Stimulated activated CD4-positive, alpha-beta T cell treated with anti-CD3 and anti-CD28 coated beads, Interleukin-12 subunit alpha, Interleukin-12 subunit beta, amount 100 ng/mL, for 24 hours (primary cell): ENCODE measurements at regions not wholly inside any gene's neighbourhood (a gene's known extent, or its start where the extent isn't known, plus 50 kb on each side); places are given as distances from the start of the nearest gene placed in this dataset.

ENCODE experiments used
- DNase-seq, 2 experiments: peaks; one replicate each; pipeline ENCODE4 v3.0.0-alpha.2; 2020; ENCODE audit warnings: low read depth in 2 of 2

DNA sequence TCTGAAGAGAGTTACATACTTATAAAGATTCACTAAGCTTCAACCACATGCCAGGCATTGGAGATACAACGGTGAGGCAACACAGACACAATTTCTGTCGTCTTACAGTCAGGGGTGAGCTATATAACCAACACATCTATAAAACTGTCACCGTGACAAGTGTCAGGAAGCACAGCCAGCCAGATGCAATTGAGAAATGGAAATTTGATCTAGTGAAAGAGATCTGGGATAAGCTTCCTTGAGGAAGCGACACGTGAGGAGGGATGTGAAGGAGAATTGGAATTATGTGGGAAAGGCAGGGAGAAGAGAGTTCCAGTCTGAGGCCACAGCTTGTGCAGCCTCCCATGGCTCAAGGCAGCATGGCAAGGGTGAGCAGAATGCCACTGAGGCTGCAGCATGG is 50.9 kb upstream of the ZNF354B start:
- no peak for DNase-seq

DNA sequence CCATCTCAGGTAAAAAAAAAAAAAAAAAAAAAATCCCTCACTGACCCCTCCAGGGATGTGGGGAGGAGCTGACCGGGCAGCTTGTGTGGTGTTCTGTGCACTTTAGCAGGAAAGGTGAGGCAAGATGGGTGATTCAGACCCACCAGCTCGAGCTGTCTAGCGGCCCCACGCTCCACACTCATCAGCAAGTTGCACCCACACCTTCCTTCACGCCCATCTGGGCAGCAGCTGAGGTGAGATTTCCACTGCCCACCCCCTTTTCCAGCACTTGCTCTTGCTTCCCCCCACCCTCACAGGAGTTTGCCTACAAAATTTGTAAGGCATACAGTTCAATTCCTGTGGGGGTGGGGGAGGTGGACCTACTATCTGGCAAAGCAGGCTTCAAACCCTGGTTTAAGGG is 58.7 kb upstream of the ZNF354B start:
- DNase-seq = no peak

DNA sequence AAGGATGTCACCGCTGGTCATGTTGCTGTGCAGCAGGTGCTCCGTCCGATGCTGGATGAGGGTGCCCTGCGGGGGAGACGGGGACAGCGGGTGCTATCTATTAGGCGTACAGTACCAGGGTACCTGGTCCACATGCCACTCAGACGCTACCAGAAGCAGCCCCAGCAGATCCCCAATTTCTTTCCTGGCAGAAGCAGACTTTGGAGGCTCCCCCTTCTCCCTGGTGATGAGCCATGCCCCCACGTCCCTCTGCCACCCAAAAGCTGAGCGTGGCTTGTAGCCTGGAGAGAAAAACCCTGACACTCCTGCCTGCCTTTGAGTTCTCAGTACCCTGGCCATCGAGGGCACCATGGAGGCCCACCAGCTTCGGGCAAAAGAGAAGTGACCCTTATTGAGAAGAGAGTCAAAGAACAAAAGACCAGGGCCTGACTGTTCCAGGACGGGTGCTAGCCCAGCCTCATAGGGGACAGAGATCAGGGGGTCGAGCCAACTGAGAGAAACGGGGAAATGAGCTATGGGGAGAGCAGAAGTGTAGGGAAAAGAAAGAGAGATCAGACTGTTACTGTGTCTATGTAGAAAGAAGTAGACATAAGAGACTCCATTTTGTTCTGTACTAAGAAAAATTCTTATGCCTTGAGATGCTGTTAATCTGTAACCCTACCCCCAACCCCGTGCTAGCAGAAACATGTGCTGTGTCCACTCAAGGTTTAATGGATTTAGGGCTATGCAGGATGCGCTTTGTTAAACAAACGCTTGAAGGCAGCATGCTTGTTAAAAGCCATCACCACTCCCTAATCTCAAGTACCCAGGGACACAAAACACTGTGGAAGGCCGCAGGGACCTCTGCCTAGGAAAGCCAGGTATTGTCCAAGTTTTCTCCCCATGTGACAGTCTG is 62.0 kb upstream of the ZNF354B start:
- DNase-seq = no peak

DNA sequence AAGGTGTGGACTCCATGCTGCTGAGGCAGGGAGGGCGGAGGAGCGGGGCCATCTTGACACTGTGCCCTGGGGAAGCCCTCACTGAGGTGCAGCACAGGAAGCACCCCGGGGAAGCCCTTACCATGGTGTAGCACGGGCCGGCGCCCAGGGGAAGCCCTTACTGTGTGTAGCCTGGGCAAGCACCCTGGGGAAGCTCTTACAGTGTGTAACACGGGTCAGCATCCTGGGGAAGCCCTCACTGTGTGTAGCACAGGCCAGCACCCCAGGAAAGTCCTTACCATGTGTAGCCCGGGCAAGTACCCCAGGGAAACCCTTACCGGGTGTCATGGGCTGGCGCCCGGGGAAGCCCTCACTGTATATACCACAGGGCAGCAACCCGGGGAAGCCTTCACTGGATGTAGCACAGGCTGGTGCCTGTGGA is 62.6 kb upstream of the ZNF354B start:
- DNase-seq = no peak

DNA sequence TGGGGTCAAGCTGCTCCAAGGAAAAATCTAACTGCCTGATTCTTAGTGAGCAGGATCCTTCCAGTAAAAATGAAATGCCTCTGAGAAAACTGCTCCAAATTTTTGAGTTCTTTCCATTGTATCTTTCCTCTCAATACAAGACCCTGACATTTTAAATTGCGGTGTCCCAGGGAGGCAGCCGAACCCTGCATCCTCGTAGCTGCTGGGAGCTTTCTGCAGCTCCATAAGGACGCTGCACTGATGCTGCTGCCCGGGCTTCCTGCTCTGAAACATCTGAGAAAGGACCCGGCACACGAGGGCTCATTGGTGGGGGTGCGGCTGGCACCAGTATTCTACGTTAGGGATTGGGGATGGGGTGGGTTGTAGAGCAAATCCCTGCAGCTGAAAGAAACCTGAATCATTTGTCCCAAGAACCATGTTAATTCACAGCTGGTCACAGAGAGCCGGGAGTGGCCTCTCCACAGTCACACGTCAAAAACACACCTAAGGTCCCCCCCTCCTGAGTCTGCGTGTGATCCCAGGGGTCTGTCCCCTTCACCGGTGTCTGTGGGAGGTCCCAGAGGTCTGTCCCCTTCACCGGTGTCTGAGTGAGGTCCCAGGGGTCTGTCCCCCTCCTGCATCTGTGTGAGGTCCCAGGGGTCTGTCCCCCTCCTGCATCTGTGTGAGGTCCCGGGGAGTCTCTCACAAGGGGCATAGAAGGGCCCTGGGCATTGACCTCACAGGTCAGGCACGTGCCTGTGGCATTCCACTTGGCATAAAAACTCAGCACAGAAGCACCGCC is 63.4 kb upstream of the ZNF354B start:
- DNase-seq = no peak

DNA sequence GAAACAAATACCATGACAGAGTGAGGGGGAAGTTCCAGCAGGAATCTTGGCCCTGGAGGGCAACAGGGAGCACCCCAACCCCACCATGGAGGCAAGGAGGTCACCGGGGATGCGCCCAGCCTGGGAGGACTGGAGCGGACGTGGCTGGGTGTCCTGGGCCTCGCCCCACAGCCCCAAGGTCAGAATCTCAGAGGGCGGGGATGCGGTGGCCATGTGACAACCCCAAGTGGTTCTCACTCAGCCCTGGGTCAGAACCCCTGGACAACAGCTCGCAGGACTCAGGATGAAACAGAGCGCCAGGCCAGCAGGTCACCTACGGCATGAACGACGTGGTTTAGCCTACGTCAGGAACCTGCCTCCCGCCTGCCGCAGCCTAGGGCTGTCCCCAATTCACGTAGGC is 64.0 kb upstream of the ZNF354A start:
- DNase-seq = no peak

DNA sequence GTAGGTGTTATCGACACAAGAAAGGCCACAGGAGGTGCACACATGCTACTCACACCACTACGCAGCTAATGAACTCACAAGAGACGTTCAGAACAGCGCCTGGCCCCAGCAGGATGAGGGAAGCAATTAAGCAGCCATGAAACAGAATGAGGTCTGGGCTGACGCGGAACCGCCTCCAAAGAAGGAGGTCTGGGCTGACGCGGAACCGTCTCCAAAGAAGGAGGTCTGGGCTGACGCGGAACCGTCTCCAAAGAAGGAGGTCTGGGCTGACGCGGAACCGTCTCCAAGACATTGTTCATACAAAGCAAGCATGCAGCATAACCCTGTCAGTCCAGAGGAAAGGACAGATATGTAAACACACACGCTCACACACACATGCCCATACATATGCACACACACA is 63.2 kb upstream of the ZNF354A start:
- DNase-seq = no peak

DNA sequence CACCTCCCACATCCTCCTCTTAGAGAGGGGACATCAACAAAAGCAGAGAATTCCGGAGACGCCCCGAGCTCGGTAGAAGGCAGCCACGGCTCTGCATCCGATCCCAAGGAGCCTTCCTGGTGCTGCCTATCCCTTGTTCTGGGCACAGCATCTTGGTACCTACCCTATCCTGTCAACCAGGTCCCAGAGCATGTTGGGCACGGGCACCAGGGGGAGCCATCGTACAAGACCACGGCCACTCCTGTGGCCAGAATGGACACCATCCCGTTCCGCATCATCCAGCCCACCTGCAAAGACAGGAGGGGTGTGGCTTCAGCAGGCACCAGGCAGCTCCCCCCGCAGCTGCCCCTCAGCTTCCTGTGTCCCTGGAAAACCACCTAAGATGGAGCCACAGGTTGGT is 62.7 kb upstream of the ZNF354A start:
- DNase-seq = peak in 1 of 2 experiments; percentile 24

DNA sequence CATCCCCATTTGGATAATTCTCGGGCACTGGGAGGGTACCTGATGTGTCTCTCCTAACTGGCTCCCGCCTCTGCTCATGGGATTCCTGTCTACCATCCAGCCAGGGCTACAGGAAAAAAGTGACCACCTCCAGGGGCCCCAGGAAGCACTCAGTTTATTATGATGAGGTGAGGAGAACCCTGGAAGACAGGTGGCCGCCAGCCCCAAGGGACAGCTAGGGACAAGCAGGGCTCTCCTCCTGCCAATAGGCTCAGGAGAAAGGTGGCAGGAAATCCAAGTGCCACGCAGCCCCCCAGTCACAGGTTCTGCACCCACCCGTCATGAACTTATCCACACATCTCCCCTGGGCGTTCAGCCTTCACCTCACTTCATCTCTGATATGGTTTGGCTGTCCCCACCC is 61.5 kb upstream of the ZNF354A start:
- no peak for DNase-seq

DNA sequence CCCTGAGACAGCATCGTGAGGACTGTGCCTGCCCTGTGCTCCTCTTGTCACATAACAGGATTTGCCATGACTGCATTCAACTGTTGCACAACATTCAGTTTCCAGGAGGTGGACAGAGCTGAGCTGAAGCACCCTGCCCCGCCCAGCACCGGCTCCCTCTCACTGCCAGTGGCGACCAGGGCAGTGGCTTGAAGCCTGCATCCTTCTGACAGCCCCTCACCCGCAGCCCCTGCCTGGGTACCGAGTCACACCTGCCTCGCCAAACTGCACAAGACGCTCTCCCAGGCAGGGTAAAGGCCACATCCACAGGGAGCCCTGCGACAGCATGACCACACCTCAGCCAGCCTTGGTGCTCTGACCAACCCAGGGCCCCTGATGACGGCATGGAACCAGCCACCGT is 59.9 kb upstream of the ZNF354A start:
- no peak for DNase-seq

DNA sequence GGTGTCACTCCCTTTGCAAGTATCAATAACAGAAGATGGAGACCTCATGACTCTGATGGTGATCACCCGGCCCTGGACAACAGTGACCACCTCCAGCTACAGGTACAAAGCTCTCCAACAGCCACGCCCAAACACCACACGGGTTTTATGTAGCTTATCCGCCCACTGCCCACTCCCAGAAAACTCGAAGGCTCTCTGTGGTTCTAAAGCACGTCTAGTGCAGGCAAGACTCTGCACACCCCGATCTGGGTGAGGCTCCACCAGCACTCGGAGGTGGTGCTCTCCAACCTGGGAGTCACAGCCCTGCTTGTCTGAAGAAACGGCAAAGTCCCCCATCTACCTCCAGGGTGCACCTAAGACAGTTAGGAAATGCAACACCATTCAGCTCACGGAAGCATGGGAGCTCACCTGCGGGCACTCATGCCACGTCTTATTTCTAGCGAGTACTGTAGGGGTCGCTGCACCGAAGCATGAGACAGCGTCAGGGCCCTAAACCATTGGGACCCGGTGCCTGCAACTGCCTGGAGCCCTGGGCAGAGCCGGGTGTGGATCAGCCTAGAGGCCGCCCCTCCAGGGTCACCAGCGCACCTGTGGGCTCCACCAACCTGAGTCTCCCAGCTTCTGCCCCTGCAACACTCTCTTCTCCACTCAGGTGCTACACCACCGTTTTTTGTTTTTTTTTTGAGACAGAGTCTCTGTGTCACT is 58.1 kb upstream of the ZNF354A start:
- DNase-seq = no peak

DNA sequence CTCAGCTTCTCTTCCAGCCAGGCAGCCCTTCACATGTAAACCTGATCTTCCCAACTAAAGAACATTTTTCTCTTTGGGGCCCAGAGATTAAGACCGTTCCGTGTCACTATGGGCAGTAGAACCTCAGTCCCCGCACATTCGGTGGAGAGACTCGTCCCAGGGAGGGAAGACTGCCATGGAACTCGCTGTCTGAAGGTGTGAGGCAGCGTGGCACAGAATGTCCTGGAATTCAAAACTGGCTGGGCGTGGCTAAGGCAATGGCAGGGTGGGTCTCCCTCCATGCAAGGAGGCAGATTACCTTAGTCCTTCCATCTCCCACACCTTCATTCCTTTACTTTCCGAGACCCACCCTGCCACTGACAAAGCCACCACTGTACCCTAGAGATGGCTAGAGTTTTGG is 57.4 kb upstream of the ZNF354A start:
- no peak for DNase-seq

DNA sequence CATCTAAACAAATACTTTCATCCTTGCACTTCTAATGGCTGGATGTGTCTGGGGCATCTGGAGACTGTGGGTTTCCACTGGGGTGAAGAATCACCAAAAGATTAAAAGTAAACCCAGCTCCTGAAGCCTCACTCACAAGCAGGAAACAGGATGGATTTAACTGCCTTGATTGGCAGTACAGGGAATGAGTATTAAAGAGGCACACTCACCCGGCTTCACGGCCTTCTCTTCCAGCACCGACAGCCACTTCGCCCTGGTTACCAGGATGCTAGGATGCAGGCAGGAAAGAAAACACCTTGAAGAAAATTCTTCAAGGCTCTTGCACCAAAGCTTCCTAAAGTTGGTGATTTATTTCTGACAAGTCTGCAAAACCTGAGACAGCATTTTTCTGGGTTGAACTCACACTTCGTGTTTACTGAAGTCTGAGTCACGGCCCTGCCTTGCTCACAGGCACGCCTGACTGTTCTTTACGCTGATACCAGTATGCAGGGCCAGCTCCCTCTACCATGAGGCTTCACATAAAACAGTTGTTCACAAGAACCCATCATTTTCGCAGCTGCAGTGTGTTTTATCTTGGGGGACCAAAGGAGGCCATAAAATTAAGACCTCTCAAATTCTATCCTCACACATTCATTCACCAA is 56.5 kb upstream of the ZNF354A start:
- no peak for DNase-seq

DNA sequence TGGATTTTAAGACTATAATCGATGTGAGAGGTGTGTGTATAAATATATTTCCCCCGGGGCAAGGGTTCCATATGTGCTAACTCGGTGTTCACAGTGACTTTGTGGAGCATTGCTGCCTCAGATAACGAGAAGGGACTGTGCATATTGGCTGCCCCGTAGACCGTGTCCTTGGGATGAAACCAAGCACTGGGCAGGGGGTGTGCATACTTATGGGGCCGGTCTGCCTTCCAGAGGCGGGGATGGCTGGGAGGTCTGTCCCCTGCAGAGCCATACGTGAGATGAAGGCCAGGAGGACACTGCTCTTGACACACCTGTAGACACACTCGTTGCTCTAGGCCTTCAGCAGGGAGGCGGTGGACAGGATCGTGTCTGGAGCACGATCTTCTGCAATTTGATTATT is 56.0 kb upstream of the ZNF354A start:
- no peak for DNase-seq

DNA sequence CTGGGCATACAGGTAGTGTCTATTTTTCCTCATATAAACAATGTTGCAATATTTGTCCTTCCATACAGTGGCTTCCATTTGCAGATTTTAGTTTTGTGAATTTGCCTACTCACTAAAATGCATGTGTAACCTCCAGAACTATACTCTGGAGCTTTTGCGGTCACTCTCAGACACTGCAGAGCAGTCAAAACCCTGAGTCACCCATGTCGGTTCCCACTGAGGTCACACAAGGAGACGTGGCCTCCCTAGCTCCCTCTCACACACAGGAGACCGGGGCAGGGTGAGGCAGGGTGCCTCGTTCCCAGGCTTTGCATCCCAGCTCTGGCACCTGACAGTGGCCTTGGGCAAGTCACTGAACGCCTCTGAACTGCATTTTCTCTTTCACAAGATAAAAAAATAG is 55.5 kb upstream of the ZNF354A start:
- no peak for DNase-seq

DNA sequence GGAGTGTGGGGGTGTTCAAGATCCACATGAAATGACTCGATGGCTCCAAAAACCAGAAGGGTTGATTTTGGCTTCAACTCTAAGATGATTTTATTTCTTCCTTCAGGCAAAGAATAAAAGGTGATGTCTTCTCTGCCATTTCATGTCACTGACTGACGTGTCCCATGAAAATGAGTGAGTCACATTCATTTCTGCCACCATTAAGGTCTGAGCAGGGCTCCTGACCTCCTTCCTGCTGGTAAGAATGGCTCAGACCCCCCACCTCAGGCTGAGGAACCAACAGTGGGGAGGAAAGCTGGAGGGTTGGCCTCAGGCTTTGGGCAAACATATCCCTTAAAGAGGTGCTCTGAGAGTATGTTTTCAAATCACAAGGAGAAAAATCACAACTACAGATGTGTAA is 53.9 kb upstream of the ZNF354A start:
- no peak for DNase-seq

DNA sequence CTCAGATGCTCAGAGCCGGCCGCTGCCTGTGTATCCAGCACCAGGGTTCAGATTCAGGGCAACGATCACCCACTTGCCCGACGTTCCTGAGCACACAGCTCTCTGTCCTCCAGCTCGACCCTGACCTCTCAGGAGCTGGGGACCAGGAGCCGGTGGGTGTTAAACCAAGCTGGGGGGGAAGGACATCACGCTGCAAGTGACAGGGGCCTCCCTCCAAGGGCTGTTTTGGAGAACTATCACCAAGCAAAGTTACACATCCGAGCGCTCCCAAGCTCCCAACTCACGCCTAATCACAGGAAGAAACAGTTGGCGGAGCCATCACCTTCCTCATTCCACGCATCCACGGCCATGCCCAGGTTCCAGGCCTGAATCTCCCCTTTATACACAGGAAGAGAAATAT is 51.5 kb upstream of the ZNF354A start:
- DNase-seq = no peak

DNA sequence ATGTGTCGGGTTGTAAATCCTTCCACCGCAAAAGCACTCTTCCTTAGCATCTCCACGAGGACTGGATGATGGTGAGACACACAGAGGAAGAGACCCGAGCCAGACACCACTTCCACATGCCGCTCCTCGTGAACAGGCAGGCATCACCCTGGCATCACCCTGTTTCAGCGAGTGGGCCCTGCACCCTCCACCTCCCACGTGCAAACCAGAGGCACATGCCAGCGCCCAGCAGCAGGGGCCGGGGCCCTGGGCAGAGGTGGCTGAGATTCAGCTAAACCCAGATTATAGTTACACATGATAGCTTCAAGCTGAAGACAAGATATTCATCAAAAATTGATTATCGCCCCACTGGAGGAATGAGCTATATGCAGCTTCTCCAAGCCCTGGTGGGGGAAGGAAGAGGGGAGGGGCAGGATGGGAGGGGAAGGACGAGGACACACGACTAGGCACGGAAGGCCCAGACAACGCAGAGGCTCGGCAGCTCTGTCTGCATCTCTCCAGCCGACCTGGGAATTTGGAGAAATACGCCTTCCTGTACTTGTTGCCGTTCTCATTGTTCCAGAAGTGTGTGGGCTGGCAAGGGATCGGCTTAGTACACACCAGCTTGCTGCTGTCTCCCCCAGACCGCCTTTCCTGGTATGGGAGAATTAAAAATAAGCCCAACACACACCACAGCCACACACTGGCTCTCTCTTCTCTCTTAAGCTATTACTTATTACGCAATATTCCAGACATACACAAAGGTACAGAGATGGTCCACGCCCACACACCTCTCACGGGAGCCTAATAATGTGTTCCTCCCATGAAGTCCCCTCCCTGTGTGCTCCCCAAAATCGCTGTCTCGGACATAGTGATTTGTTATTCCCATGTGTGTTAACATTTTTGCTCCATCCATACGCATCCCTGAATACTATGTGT is 50.4 kb upstream of the ZNF354A start:
- DNase-seq = no peak
